ENCODE measurements at regions not wholly inside any gene's neighbourhood (a gene's known extent, or its start where the extent isn't known, plus 50 kb on each side); places are given as distances from the start of the nearest gene placed in this dataset.
"Not testable (repeated sequence)": the region's sequence is repeated elsewhere in the genome, so short reads cannot be mapped to it uniquely, and the experiment has no call there.

DNA sequence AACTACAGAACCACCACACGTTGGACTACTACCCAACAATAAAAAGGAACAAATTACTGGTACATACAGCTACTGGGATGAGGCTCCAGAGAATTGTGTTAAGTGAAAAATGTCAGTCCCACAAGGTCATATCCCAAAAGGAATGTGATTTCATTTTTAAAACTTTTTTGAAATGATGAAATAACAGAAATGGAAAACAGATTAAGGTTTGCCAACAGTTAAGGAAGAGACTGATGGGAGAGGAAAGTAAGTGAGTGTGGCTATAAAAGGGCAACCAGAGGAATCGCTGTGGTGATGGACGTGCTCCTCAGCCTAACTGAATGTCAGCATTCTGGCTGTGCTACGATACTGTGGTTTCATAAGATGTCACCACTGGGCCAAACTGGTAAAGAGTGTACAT, 512.8 kb downstream of the UQCRFS1 start:
- no peak for DNase-seq
- Mint-ChIP-seq H3K4me1 (no peaks in the 10 kb centered on the region), H3K27me3 (no peaks in the 10 kb centered on the region), H3K36me3 (no peaks in the 10 kb centered on the region), H3K27ac (no peak overlapping the region), H3K4me3 (no peak overlapping the region), H3K9me3 (peaks cover 0 to 2% (median 0%) of the 10 kb centered on the region in 8 donors)
- no peak overlapping the region for H3K27ac ChIP-seq (ENCODE audit: low read depth, low read length)
- no peak overlapping the region for H3K4me3 ChIP-seq (ENCODE audit: low read length in 2 of 2)
- POLR2A ChIA-PET (ENCODE audit: partially characterized antibody), result no interaction called here
- no peaks in the 10 kb centered on the region for H3K4me1 ChIP-seq (ENCODE audit: insufficient read depth, low read length)
- H3K27me3 ChIP-seq (ENCODE audit: insufficient read depth, low read length), result no peaks in the 10 kb centered on the region
- CTCF ChIA-PET (ENCODE audit: partially characterized antibody), result no interaction called here
- intact Hi-C loops (cut with micrococcal nuclease), result no loop called here
- no peaks in the 10 kb centered on the region for H3K36me3 ChIP-seq (ENCODE audit: insufficient read depth, low read length)
- no peaks in the 10 kb centered on the region for H3K9me3 ChIP-seq (ENCODE audit: control insufficient read depth in 1 of 2, low read length in 2 of 2)

DNA sequence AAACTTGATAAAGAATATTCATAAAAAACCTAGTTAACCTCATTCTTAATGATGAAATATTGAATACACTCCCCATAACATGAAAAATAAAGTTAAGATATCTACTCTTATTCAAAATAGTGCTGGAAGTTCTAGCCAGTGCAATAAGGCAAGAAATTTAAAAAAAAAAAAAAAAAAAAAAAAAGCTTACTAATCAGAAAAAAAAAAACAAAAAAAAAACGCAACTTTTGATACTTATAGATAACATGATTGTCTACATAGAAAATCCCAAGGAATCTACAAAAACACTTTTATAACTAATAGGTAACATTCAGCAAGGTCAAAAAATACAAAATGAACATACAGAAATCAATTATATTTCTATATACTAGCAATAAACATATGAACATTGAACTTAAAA, 515.6 kb downstream of the UQCRFS1 start:
- CTCF ChIA-PET (ENCODE audit: partially characterized antibody), result no interaction called here
- Mint-ChIP-seq H3K36me3 (no peaks in the 10 kb centered on the region), H3K27me3 (no peaks in the 10 kb centered on the region), H3K4me3 (no peak overlapping the region), H3K27ac (no peak overlapping the region), H3K9me3 (peaks cover 0 to 2% (median under 1%) of the 10 kb centered on the region in 8 donors), H3K4me1 (no peaks in the 10 kb centered on the region)
- Histone ChIP-seq H3K36me3 (ENCODE audit: insufficient read depth, low read length) (no peaks in the 10 kb centered on the region), H3K27ac (ENCODE audit: low read depth, low read length) (no peak overlapping the region), H3K9me3 (ENCODE audit: control insufficient read depth in 1 of 2, low read length in 2 of 2) (no peaks in the 10 kb centered on the region), H3K27me3 (ENCODE audit: insufficient read depth, low read length) (no peaks in the 10 kb centered on the region), H3K4me3 (ENCODE audit: low read length in 2 of 2) (no peak overlapping the region), H3K4me1 (ENCODE audit: insufficient read depth, low read length) (no peaks in the 10 kb centered on the region)
- intact Hi-C loops (cut with micrococcal nuclease), result no loop called here
- POLR2A ChIA-PET (ENCODE audit: partially characterized antibody), result no interaction called here
- DNase-seq, result no peak

DNA sequence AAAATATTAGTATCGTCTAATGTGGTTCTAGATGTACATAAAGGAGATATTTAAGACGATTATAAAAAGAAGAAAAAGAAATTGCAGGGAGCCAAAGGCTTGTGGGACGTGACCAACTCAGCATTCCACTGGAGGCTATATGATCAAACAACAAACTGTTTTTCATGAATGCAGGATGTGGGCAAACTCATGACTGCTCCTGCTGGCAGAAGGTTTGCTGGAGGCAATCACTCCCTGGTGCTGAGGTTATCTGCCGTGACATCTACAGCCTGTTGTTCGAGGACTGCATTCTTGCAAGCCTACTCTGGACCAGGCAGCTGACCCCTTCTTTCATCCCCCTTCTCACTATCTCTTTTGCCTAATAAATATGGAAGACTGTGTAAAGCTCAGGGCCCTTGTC, 518.1 kb downstream of the UQCRFS1 start:
- Mint-ChIP-seq H3K36me3 (no peaks in the 10 kb centered on the region), H3K4me1 (no peaks in the 10 kb centered on the region), H3K4me3 (no peak overlapping the region), H3K27ac (no peak overlapping the region), H3K9me3 (peaks cover 0 to 4% (median 3%) of the 10 kb centered on the region in 8 donors), H3K27me3 (no peaks in the 10 kb centered on the region)
- no peak for DNase-seq
- Histone ChIP-seq H3K4me1 (ENCODE audit: insufficient read depth, low read length) (no peaks in the 10 kb centered on the region), H3K27ac (ENCODE audit: low read depth, low read length) (no peak overlapping the region), H3K4me3 (ENCODE audit: low read length in 2 of 2) (no peak overlapping the region), H3K27me3 (ENCODE audit: insufficient read depth, low read length) (no peaks in the 10 kb centered on the region), H3K9me3 (ENCODE audit: control insufficient read depth in 1 of 2, low read length in 2 of 2) (no peaks in the 10 kb centered on the region), H3K36me3 (ENCODE audit: insufficient read depth, low read length) (no peaks in the 10 kb centered on the region)
- CTCF ChIA-PET (ENCODE audit: partially characterized antibody), result no interaction called here
- POLR2A ChIA-PET (ENCODE audit: partially characterized antibody), result no interaction called here
- intact Hi-C loops (cut with micrococcal nuclease), result no loop called here

DNA sequence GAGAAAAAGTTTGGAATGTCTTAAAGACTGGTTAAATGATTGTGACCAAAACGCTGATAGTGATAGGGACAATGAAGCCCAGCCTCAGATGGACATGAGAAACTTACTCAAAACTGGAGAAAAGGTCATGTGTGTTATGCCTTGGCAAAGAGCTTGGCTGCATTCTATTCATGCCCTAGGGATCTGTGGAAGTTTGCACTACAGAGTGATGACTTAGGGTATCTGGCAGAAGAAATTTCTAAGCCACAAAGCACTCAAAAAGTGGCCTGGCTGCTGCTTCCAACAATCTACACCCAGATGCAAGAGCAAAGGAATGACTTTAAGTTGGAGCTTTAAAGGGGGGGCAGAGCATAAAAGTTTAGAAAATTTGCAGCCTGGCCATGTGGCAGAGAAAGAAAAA, 521.3 kb downstream of the UQCRFS1 start:
- Mint-ChIP-seq H3K4me3 (no peak overlapping the region), H3K36me3 (no peaks in the 10 kb centered on the region), H3K9me3 (peaks cover 2 to 5% (median 3%) of the 10 kb centered on the region in 8 donors), H3K27me3 (no peaks in the 10 kb centered on the region), H3K27ac (no peak overlapping the region), H3K4me1 (no peaks in the 10 kb centered on the region)
- Histone ChIP-seq H3K4me3 (ENCODE audit: low read length in 2 of 2) (no peak overlapping the region), H3K27me3 (ENCODE audit: insufficient read depth, low read length) (no peaks in the 10 kb centered on the region), H3K27ac (ENCODE audit: low read depth, low read length) (no peak overlapping the region), H3K4me1 (ENCODE audit: insufficient read depth, low read length) (no peaks in the 10 kb centered on the region), H3K9me3 (ENCODE audit: control insufficient read depth in 1 of 2, low read length in 2 of 2) (no peaks in the 10 kb centered on the region), H3K36me3 (ENCODE audit: insufficient read depth, low read length) (no peaks in the 10 kb centered on the region)
- no peak for DNase-seq
- ChIA-PET CTCF (ENCODE audit: partially characterized antibody) (no interaction called here), POLR2A (ENCODE audit: partially characterized antibody) (no interaction called here)
- intact Hi-C loops (cut with micrococcal nuclease), result no loop called here

DNA sequence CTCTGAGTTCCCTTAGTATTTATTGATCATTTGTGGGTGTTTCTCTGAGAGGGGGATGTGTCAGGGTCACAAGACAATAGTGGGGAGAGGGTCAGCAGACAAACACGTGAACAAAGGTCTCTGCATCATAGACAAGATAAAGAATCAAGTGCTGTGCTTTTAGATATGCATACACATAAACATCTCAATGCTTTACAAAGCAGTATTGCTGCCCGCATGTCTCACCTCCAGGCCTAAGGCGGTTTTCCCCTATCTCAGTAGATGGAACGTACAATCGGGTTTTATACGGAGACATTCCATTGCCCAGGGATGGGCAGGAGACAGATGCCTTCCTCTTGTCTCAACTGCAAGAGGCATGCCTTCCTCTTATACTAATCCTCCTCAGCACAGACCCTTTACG, 523.5 kb downstream of the UQCRFS1 start:
- H3K9me3 ChIP-seq (ENCODE audit: control insufficient read depth in 1 of 2, low read length in 2 of 2); H3K36me3 ChIP-seq (ENCODE audit: insufficient read depth, low read length); DNase-seq; H3K36me3 Mint-ChIP-seq; H3K4me1 ChIP-seq (ENCODE audit: insufficient read depth, low read length); H3K27me3 Mint-ChIP-seq; H3K27ac Mint-ChIP-seq; intact Hi-C loops (cut with micrococcal nuclease); H3K4me1 Mint-ChIP-seq; CTCF ChIA-PET (ENCODE audit: partially characterized antibody); POLR2A ChIA-PET (ENCODE audit: partially characterized antibody); H3K4me3 Mint-ChIP-seq; H3K9me3 Mint-ChIP-seq; H3K27ac ChIP-seq (ENCODE audit: low read depth, low read length); H3K4me3 ChIP-seq (ENCODE audit: low read length in 2 of 2); H3K27me3 ChIP-seq (ENCODE audit: insufficient read depth, low read length): not testable (repeated sequence)

DNA sequence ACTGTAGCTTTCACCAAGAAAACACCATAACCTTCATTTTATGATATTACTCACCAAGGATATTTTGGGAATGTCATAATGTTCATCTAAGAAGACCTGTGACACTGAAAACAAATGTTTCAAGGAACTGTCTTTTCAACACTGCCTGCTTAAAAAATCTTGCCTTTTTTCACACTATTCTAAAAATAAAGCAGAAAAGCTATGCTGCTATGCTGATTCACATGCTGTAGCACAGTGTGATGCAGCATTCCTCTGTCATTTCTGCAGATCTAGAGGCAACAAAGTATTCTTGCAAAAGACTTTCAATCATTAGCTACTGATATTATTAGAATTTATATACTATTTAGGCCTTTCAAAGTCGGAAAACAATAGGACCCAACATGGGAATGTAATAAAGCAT, 525.7 kb downstream of the UQCRFS1 start:
- Histone ChIP-seq H3K4me3 (ENCODE audit: low read length in 2 of 2) (no peak overlapping the region), H3K4me1 (ENCODE audit: insufficient read depth, low read length) (no peaks in the 10 kb centered on the region), H3K9me3 (ENCODE audit: control insufficient read depth in 1 of 2, low read length in 2 of 2) (no peaks in the 10 kb centered on the region), H3K36me3 (ENCODE audit: insufficient read depth, low read length) (no peaks in the 10 kb centered on the region), H3K27me3 (ENCODE audit: insufficient read depth, low read length) (no peaks in the 10 kb centered on the region), H3K27ac (ENCODE audit: low read depth, low read length) (no peak overlapping the region)
- Mint-ChIP-seq H3K36me3 (no peaks in the 10 kb centered on the region), H3K4me3 (no peak overlapping the region), H3K27ac (no peak overlapping the region), H3K4me1 (no peaks in the 10 kb centered on the region), H3K27me3 (no peaks in the 10 kb centered on the region), H3K9me3 (peaks cover 3 to 11% (median 5%) of the 10 kb centered on the region in 8 donors)
- ChIA-PET POLR2A (ENCODE audit: partially characterized antibody) (no interaction called here), CTCF (ENCODE audit: partially characterized antibody) (no interaction called here)
- no peak for DNase-seq
- intact Hi-C loops (cut with micrococcal nuclease), result no loop called here

DNA sequence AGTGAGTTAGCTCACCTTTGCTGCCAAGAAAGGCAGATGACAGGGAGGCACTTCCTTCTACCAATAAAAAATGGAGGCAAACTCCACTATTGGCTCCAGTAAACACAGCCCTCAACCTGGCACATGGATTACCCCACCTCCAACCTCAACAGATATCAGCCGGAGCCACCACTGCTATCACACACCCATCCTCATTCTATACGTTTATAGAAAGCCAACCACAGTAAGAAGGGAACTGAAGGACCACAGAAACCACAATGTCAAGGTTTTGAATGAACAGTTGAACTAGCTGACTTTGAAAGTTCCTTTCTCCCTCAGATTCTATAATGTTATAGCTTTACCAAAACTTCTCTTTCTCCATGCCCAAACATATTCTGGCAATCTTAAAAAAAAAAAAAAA, 526.2 kb downstream of the UQCRFS1 start:
- ChIA-PET CTCF (ENCODE audit: partially characterized antibody) (no interaction called here), POLR2A (ENCODE audit: partially characterized antibody) (no interaction called here)
- Mint-ChIP-seq H3K27me3 (no peaks in the 10 kb centered on the region), H3K36me3 (no peaks in the 10 kb centered on the region), H3K4me3 (no peak overlapping the region), H3K4me1 (no peaks in the 10 kb centered on the region), H3K27ac (no peak overlapping the region), H3K9me3 (peaks cover 2 to 11% (median 5%) of the 10 kb centered on the region in 8 donors)
- H3K4me3 ChIP-seq (ENCODE audit: low read length in 2 of 2), result no peak overlapping the region
- H3K9me3 ChIP-seq (ENCODE audit: control insufficient read depth in 1 of 2, low read length in 2 of 2), result no peaks in the 10 kb centered on the region
- intact Hi-C loops (cut with micrococcal nuclease), result no loop called here
- H3K36me3 ChIP-seq (ENCODE audit: insufficient read depth, low read length), result no peaks in the 10 kb centered on the region
- no peaks in the 10 kb centered on the region for H3K27me3 ChIP-seq (ENCODE audit: insufficient read depth, low read length)
- no peak for DNase-seq
- H3K4me1 ChIP-seq (ENCODE audit: insufficient read depth, low read length), result no peaks in the 10 kb centered on the region
- no peak overlapping the region for H3K27ac ChIP-seq (ENCODE audit: low read depth, low read length)

DNA sequence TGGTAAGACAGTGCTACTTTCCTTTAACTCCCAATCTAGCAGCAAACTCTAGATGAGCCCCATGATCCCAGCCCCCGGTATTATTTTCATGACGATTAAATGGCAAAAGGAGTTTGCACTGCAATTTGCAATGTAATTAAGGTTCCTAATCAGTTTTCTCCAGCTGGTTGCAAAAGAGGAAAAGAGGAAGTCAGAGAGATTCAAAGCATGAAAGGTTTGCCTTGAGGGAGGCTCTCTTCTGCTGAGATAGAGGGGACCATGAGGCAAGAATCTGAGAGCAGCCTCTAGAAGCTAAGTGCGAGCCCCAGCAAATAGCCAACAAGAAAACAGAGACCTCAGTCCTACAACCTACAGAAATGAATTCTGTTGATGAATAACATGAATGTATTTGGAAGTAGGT, 527.1 kb downstream of the UQCRFS1 start:
- Mint-ChIP-seq H3K36me3 (no peaks in the 10 kb centered on the region), H3K27ac (no peak overlapping the region), H3K27me3 (no peaks in the 10 kb centered on the region), H3K4me3 (no peak overlapping the region), H3K4me1 (no peaks in the 10 kb centered on the region), H3K9me3 (peaks cover 0 to 11% (median 4%) of the 10 kb centered on the region in 8 donors)
- Histone ChIP-seq H3K27ac (ENCODE audit: low read depth, low read length) (no peak overlapping the region), H3K4me1 (ENCODE audit: insufficient read depth, low read length) (no peaks in the 10 kb centered on the region), H3K27me3 (ENCODE audit: insufficient read depth, low read length) (no peaks in the 10 kb centered on the region), H3K9me3 (ENCODE audit: control insufficient read depth in 1 of 2, low read length in 2 of 2) (no peaks in the 10 kb centered on the region), H3K36me3 (ENCODE audit: insufficient read depth, low read length) (no peaks in the 10 kb centered on the region), H3K4me3 (ENCODE audit: low read length in 2 of 2) (no peak overlapping the region)
- CTCF ChIA-PET (ENCODE audit: partially characterized antibody), result no interaction called here
- intact Hi-C loops (cut with micrococcal nuclease), result no loop called here
- POLR2A ChIA-PET (ENCODE audit: partially characterized antibody), result no interaction called here
- no peak for DNase-seq
